Hepatocyte (in vitro differentiated cells): ENCODE measurements at regions not wholly inside any gene's neighbourhood (a gene's known extent, or its start where the extent isn't known, plus 50 kb on each side); places are given as distances from the start of the nearest gene placed in this dataset.

ENCODE experiments used
- DNase-seq: peaks from one replicate; pipeline ENCODE4 v3.0.0-alpha.2; 2016; ENCODE audit warnings: low spot score
- H2AFZ ChIP-seq: fragments of 200-600 bp; sonication (generic); 2 replicates; pipeline ENCODE4 v1.6.0; 2016; ENCODE audit warnings: antibody characterized with exemption, mild to moderate bottlenecking
- H3K27ac ChIP-seq: fragments of 200-600 bp; sonication (generic); 2 replicates; pipeline ENCODE4 v1.5.1; 2016; ENCODE audit warnings: mild to moderate bottlenecking
- H3K27me3 ChIP-seq: fragments of 200-600 bp; sonication (generic); 2 replicates; pipeline ENCODE4 v1.6.1; 2016
- H3K36me3 ChIP-seq: fragments of 200-600 bp; sonication (generic); replicated peaks from 2 replicates; pipeline ENCODE4 v1.5.1; 2016; ENCODE audit warnings: low read depth; ENCODE audit not compliant: insufficient read depth
- H3K4me1 ChIP-seq: fragments of 200-600 bp; sonication (generic); 2 replicates; pipeline ENCODE4 v1.5.1; 2016; ENCODE audit warnings: mild to moderate bottlenecking, moderate library complexity; ENCODE audit not compliant: insufficient read depth
- H3K4me2 ChIP-seq: fragments of 200-600 bp; sonication (generic); 2 replicates; pipeline ENCODE4 v1.6.0; 2016
- H3K4me3 ChIP-seq: fragments of 200-600 bp; sonication (generic); 2 replicates; pipeline ENCODE4 v1.5.1; 2016; ENCODE audit warnings: mild to moderate bottlenecking
- H3K79me2 ChIP-seq: fragments of 200-600 bp; sonication (generic); 2 replicates; pipeline ENCODE4 v1.6.0; 2017; ENCODE audit warnings: mild to moderate bottlenecking
- H3K9me2 ChIP-seq: fragments of 200-600 bp; sonication (generic); replicated peaks from 2 replicates; pipeline ENCODE4 v1.6.0; 2017; ENCODE audit warnings: mild to moderate bottlenecking; ENCODE audit not compliant: insufficient read depth
- H3K9me3 ChIP-seq: fragments of 200-600 bp; sonication (generic); 2 replicates; pipeline ENCODE4 v1.5.1; 2016; ENCODE audit warnings: low read depth, mild to moderate bottlenecking
- H4K20me1 ChIP-seq: fragments of 200-600 bp; sonication (generic); 2 replicates; pipeline ENCODE4 v1.6.0; 2016; ENCODE audit warnings: mild to moderate bottlenecking; ENCODE audit not compliant: insufficient read depth, poor library complexity, severe bottlenecking
- EZH2 ChIP-seq: fragments of 200-600 bp; sonication (generic); IDR thresholded peaks from 2 replicates; pipeline ENCODE4 v1.6.1; 2016; ENCODE audit warnings: antibody characterized with exemption, mild to moderate bottlenecking, borderline replicate concordance
- EZH2phosphoT487 ChIP-seq: fragments of 200-600 bp; sonication (generic); IDR thresholded peaks from one replicate; pipeline ENCODE4 v1.6.1; 2018; ENCODE audit warnings: antibody characterized with exemption, mild to moderate bottlenecking, low read depth, moderate library complexity; ENCODE audit not compliant: unreplicated experiment, severe bottlenecking
- WGBS: methylation state at CpG from one replicate; pipeline ENCODE4 v1.1.6; 2016; ENCODE audit warnings: low lambda C conversion rate; ENCODE audit errors: missing lambda C conversion rate; 5-methylcytosine and 5-hydroxymethylcytosine counted together
- TF ChIP-seq, protein P1 (sequence below): fragments of 200-600 bp; sonication (generic); IDR thresholded peaks from 2 replicates; pipeline ENCODE4 v1.5.1; 2016; ENCODE audit warnings: antibody characterized with exemption, mild to moderate bottlenecking; ENCODE audit not compliant: poor library complexity

DNA sequence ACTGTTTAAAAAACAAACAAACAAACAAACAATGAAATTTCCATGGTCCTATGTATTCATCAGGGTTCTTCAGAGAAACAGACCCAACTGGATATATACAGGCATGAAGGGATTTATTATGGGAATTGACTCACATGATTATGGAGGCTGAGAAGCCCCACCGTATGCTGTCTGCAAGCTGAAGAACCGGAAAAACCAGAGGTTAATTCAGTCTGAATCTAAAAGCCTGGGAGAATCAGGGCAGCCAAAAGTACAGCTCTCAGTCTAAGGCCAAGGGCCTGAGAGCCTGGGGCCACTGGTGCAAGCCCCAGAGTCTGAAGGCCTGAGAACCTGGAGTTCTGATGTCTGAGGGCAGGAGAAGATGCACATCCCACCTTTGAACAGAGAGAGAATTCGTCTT lies 163.5 kb downstream of the MDFIC start:
- no peak for DNase-seq

DNA sequence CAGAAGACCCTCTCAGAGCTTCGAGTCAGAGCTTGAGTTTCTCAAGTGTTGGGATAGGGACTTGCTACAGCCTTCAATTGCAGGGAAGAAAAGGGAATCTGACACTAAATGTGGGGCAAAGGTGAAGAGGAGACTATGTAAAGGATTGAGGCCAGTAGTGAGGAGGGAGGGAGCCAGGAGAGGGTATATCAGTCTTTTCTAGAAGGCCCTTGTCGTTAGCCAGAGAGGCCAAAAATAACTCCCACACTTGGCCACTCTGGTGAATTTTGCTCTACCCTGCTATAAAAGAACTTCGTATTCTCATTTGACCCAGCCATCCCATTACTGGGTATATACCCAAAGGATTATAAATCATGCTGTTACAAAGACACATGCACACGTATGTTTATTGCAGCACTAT lies 162.0 kb downstream of the MDFIC start:
- DNase-seq = no peak
- H3K4me1 ChIP-seq = peaks cover 13% of the 10 kb centered on the region
- no peak overlapping the region for H3K4me2 ChIP-seq
- H3K27me3 ChIP-seq = no peaks in the 10 kb centered on the region
- H3K36me3 ChIP-seq = no peaks in the 10 kb centered on the region
- no peaks in the 10 kb centered on the region for H3K9me3 ChIP-seq
- H3K79me2 ChIP-seq = no peaks in the 10 kb centered on the region
- TF ChIP-seq, protein P1, sequence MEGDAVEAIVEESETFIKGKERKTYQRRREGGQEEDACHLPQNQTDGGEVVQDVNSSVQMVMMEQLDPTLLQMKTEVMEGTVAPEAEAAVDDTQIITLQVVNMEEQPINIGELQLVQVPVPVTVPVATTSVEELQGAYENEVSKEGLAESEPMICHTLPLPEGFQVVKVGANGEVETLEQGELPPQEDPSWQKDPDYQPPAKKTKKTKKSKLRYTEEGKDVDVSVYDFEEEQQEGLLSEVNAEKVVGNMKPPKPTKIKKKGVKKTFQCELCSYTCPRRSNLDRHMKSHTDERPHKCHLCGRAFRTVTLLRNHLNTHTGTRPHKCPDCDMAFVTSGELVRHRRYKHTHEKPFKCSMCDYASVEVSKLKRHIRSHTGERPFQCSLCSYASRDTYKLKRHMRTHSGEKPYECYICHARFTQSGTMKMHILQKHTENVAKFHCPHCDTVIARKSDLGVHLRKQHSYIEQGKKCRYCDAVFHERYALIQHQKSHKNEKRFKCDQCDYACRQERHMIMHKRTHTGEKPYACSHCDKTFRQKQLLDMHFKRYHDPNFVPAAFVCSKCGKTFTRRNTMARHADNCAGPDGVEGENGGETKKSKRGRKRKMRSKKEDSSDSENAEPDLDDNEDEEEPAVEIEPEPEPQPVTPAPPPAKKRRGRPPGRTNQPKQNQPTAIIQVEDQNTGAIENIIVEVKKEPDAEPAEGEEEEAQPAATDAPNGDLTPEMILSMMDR = no peak
- TF ChIP-seq EZH2phosphoT487 (no peak), EZH2 (no peak)
- H3K9me2 ChIP-seq = no peaks in the 10 kb centered on the region
- WGBS = 93% methylated on average over 4 of the region's 4 CpGs
- no peak overlapping the region for H2AFZ ChIP-seq
- no peaks in the 10 kb centered on the region for H4K20me1 ChIP-seq
- H3K27ac ChIP-seq = no peak overlapping the region
- H3K4me3 ChIP-seq = no peak overlapping the region

More for the DNA sequence above, 163.5 kb downstream of the MDFIC start:
- 90% methylated on average over 3 of the region's 3 CpGs for WGBS
- Histone ChIP-seq H3K36me3 (no peaks in the 10 kb centered on the region), H3K4me1 (peaks cover 13% of the 10 kb centered on the region), H4K20me1 (no peaks in the 10 kb centered on the region), H3K27me3 (no peaks in the 10 kb centered on the region), H3K9me2 (no peaks in the 10 kb centered on the region), H3K27ac (no peak overlapping the region), H3K4me2 (no peak overlapping the region), H3K4me3 (no peak overlapping the region), H3K9me3 (no peaks in the 10 kb centered on the region), H3K79me2 (no peaks in the 10 kb centered on the region), H2AFZ (no peak overlapping the region)
- TF ChIP-seq, protein P1 = no peak
- no peak for TF ChIP-seq EZH2
- TF ChIP-seq EZH2phosphoT487 = no peak

DNA sequence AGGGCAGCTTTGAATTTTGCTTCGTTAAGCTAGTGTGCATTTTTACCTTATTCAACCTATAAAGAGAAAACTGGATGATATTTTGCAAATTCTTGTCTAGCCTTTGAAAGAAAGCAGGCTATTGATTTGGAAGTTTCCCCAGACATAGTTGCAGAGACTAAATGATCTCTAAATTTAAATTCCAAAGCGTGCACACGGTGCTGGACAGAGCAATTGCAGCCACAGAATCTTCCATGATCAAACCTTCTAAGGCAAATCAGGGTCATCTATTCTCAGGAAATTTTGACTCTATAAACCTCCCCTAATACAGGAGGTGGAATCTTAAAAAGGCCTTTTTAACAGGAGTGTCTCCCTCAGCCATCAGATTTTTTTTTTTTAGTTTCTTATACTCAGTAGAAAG lies 159.9 kb downstream of the MDFIC start:
- no peaks in the 10 kb centered on the region for H4K20me1 ChIP-seq
- TF ChIP-seq, protein P1 = no peak
- no peak for TF ChIP-seq EZH2
- no peak for TF ChIP-seq EZH2phosphoT487
- DNase-seq = no peak
- H3K4me3 ChIP-seq = no peak overlapping the region
- WGBS = 63% methylated on average over 3 of the region's 3 CpGs
- no peaks in the 10 kb centered on the region for H3K36me3 ChIP-seq
- no peak overlapping the region for H2AFZ ChIP-seq
- no peaks in the 10 kb centered on the region for H3K9me3 ChIP-seq
- H3K4me1 ChIP-seq = peaks cover under 1% of the 10 kb centered on the region
- H3K79me2 ChIP-seq = no peaks in the 10 kb centered on the region
- no peaks in the 10 kb centered on the region for H3K27me3 ChIP-seq
- no peak overlapping the region for H3K4me2 ChIP-seq
- no peak overlapping the region for H3K27ac ChIP-seq
- H3K9me2 ChIP-seq = no peaks in the 10 kb centered on the region

DNA sequence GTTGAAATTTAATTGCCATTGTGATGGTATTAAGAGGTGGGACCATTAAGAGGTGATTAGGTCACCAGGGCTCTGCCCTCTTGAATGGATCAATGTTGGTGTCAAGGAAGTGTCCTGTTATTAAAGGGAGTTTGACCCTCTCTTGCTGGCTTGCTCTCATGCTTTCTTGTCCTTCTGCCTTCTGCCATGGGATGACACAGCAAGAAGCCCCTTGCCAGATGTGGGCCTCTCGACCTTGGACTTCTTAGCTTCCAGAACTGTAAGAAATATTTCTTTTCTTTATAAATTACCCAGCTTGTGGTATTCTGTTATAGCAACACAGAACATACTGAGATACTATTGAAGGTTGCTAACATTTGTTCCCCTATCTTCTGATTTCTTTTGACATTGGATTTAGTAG lies 157.0 kb downstream of the MDFIC start:
- H3K27me3 ChIP-seq = no peaks in the 10 kb centered on the region
- no peaks in the 10 kb centered on the region for H3K79me2 ChIP-seq
- TF ChIP-seq EZH2 = no peak
- TF ChIP-seq, protein P1 = no peak
- TF ChIP-seq EZH2phosphoT487 = no peak
- no peak overlapping the region for H2AFZ ChIP-seq
- no peak for DNase-seq
- 86% methylated on average over 1 of the region's 1 CpG for WGBS
- H3K4me3 ChIP-seq = no peak overlapping the region
- no peak overlapping the region for H3K4me2 ChIP-seq
- no peaks in the 10 kb centered on the region for H3K36me3 ChIP-seq
- no peaks in the 10 kb centered on the region for H3K9me2 ChIP-seq
- H3K27ac ChIP-seq = no peak overlapping the region
- no peaks in the 10 kb centered on the region for H4K20me1 ChIP-seq
- H3K4me1 ChIP-seq = no peaks in the 10 kb centered on the region
- no peaks in the 10 kb centered on the region for H3K9me3 ChIP-seq
